ENCODE measurements at regions not wholly inside any gene's neighbourhood (a gene's known extent, or its start where the extent isn't known, plus 50 kb on each side); places are given as distances from the start of the nearest gene placed in this dataset.

- no peak for DNase-seq (ENCODE audit: low read depth)
- no peak overlapping the region for H3K4me3 ChIP-seq (ENCODE audit: low read depth, low read length)
These were observed 238.0 kb upstream of the COL8A1 start for GRCh38 chr3:99400352-99400751.

- no peak overlapping the region for H3K4me3 ChIP-seq (ENCODE audit: low read depth, low read length)
- DNase-seq (ENCODE audit: low read depth): no peak
These were observed 241.6 kb upstream of the COL8A1 start for GRCh38 chr3:99396651-99397275.

- no peak overlapping the region for H3K4me3 ChIP-seq (ENCODE audit: low read depth, low read length)
These were observed 243.3 kb upstream of the COL8A1 start for GRCh38 chr3:99394831-99395778.

GRCh38 chr3:99393961-99394360 lies 244.4 kb upstream of the COL8A1 start:
- H3K4me3 ChIP-seq (ENCODE audit: low read depth, low read length): no peak overlapping the region
- no peak for DNase-seq (ENCODE audit: low read depth)

More at GRCh38 chr3:99394831-99395778, 243.3 kb upstream of the COL8A1 start:
- DNase-seq (ENCODE audit: low read depth): peak; percentile 69

GRCh38 chr3:99388780-99389179 lies 249.6 kb upstream of the COL8A1 start:
- no peak overlapping the region for H3K4me3 ChIP-seq (ENCODE audit: low read depth, low read length)
- DNase-seq (ENCODE audit: low read depth): no peak

GRCh38 chr3:99384596-99384995 lies 253.8 kb upstream of the COL8A1 start:
- no peak for DNase-seq (ENCODE audit: low read depth)
- H3K4me3 ChIP-seq (ENCODE audit: low read depth, low read length): no peak overlapping the region

- no peak overlapping the region for H3K4me3 ChIP-seq (ENCODE audit: low read depth, low read length)
- DNase-seq (ENCODE audit: low read depth): no peak
These were observed 261.5 kb upstream of the COL8A1 start for GRCh38 chr3:99376926-99377325.

- H3K4me3 ChIP-seq (ENCODE audit: low read depth, low read length): no peak overlapping the region
- no peak for DNase-seq (ENCODE audit: low read depth)
These were observed 264.6 kb upstream of the COL8A1 start for GRCh38 chr3:99373846-99374210.

- no peak for DNase-seq (ENCODE audit: low read depth)
- H3K4me3 ChIP-seq (ENCODE audit: low read depth, low read length): no peak overlapping the region
These were observed 265.1 kb upstream of the COL8A1 start for GRCh38 chr3:99373088-99373845.

- no peak for DNase-seq (ENCODE audit: low read depth)
- no peak overlapping the region for H3K4me3 ChIP-seq (ENCODE audit: low read depth, low read length)
These were observed 271.5 kb upstream of the COL8A1 start for GRCh38 chr3:99366663-99367429.

GRCh38 chr3:99365979-99366378 lies 272.4 kb upstream of the COL8A1 start:
- H3K4me3 ChIP-seq (ENCODE audit: low read depth, low read length): no peak overlapping the region
- DNase-seq (ENCODE audit: low read depth): no peak

- DNase-seq (ENCODE audit: low read depth): no peak
- no peak overlapping the region for H3K4me3 ChIP-seq (ENCODE audit: low read depth, low read length)
These were observed 273.0 kb upstream of the COL8A1 start for GRCh38 chr3:99365396-99365795.

- no peak overlapping the region for H3K4me3 ChIP-seq (ENCODE audit: low read depth, low read length)
- no peak for DNase-seq (ENCODE audit: low read depth)
These were observed 281.3 kb upstream of the COL8A1 start for GRCh38 chr3:99357131-99357530.

GRCh38 chr3:99356696-99357095 lies 281.7 kb upstream of the COL8A1 start:
- DNase-seq (ENCODE audit: low read depth): no peak
- H3K4me3 ChIP-seq (ENCODE audit: low read depth, low read length): no peak overlapping the region

GRCh38 chr3:99355465-99355864 lies 282.9 kb upstream of the COL8A1 start:
- no peak for DNase-seq (ENCODE audit: low read depth)
- H3K4me3 ChIP-seq (ENCODE audit: low read depth, low read length): no peak overlapping the region

- H3K4me3 ChIP-seq (ENCODE audit: low read depth, low read length): no peak overlapping the region
- no peak for DNase-seq (ENCODE audit: low read depth)
These were observed 285.6 kb upstream of the COL8A1 start for GRCh38 chr3:99352811-99353210.

- H3K4me3 ChIP-seq (ENCODE audit: low read depth, low read length): no peak overlapping the region
- no peak for DNase-seq (ENCODE audit: low read depth)
These were observed 287.3 kb upstream of the COL8A1 start for GRCh38 chr3:99351122-99351521.

GRCh38 chr3:99348451-99348850 lies 289.9 kb upstream of the COL8A1 start:
- DNase-seq (ENCODE audit: low read depth): no peak
- H3K4me3 ChIP-seq (ENCODE audit: low read depth, low read length): no peak overlapping the region

- DNase-seq (ENCODE audit: low read depth): no peak
- H3K4me3 ChIP-seq (ENCODE audit: low read depth, low read length): no peak overlapping the region
These were observed 294.2 kb upstream of the COL8A1 start for GRCh38 chr3:99344216-99344615.

All from skeletal muscle cell (primary cell).